ENCODE measurements at regions not wholly inside any gene's neighbourhood (a gene's known extent, or its start where the extent isn't known, plus 50 kb on each side); places are given as distances from the start of the nearest gene placed in this dataset.
A peak's percentile ranks its signal among the peaks of the same experiment; 100 is the strongest.

DNA sequence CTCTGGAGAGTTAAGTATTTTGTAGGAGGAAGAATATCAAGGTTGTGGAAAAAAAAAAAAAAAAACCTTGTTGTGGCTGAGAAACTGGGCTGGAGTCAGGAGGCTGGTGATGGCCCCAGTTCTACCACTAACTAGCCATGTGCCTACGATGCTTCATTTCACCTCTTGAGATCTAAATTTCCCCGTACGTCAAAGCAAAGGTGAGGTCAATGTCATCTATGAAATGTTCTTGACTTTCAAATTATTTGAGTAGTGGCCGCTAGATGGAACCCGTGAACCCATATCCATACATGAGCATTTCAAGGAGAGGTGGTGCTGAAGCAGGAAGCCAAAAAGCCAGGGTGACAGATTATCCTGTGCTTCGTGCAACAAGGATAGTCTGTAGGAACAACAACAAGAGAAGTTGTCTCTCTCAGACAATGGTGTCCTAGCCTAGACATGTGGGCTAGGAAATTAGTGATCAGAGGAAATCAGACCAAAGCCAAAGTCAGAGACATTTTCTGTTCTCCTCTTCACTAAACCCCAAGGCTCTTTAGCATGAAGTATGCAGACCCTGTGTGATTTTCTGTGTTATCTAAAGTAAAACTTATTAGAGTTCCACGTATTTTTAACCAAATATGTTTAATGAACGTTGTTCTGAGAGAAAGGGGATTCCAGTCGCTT, 95.5 kb upstream of the ETV6 start:
- Mint-ChIP-seq H3K27ac (ENCODE audit: unreplicated experiment) (no peak overlapping the region), H3K36me3 (ENCODE audit: low read depth) (no peaks in the 10 kb centered on the region), H3K4me1 (ENCODE audit: low read depth) (peaks cover 21% of the 10 kb centered on the region), H3K9me3 (ENCODE audit: low read depth) (no peaks in the 10 kb centered on the region), H3K4me3 (ENCODE audit: unreplicated experiment) (no peak overlapping the region), H3K27me3 (ENCODE audit: low read depth) (peaks cover 3% of the 10 kb centered on the region)
- no peak for DNase-seq (ENCODE audit: low spot score)
- TF ChIP-seq, protein P1, sequence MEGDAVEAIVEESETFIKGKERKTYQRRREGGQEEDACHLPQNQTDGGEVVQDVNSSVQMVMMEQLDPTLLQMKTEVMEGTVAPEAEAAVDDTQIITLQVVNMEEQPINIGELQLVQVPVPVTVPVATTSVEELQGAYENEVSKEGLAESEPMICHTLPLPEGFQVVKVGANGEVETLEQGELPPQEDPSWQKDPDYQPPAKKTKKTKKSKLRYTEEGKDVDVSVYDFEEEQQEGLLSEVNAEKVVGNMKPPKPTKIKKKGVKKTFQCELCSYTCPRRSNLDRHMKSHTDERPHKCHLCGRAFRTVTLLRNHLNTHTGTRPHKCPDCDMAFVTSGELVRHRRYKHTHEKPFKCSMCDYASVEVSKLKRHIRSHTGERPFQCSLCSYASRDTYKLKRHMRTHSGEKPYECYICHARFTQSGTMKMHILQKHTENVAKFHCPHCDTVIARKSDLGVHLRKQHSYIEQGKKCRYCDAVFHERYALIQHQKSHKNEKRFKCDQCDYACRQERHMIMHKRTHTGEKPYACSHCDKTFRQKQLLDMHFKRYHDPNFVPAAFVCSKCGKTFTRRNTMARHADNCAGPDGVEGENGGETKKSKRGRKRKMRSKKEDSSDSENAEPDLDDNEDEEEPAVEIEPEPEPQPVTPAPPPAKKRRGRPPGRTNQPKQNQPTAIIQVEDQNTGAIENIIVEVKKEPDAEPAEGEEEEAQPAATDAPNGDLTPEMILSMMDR (IDR thresholded peaks at IDR 0.05): peak; percentile 86

DNA sequence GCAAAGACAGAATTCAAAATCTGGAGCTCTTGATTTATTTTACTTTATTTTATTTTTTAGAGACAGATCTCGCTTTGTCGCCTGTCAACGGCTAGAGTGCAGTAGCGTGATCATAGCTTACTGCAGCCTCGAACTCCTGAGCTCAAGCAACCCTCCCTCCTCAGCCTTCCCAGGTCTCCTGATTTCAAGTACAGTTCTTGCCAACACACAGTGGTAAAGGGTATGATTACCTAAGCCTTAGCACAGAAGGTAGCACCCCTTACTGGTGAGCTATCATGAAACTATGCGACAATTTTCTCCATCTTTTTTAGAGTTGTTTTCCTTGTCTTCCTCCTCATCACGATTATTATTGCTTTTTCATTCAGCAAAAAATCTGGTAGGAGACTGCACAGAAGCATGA, 94.3 kb upstream of the ETV6 start:
- Mint-ChIP-seq H3K9me3 (ENCODE audit: low read depth) (no peaks in the 10 kb centered on the region), H3K36me3 (ENCODE audit: low read depth) (no peaks in the 10 kb centered on the region), H3K4me3 (ENCODE audit: unreplicated experiment) (no peak overlapping the region), H3K4me1 (ENCODE audit: low read depth) (peaks cover 24% of the 10 kb centered on the region), H3K27ac (ENCODE audit: unreplicated experiment) (no peak overlapping the region), H3K27me3 (ENCODE audit: low read depth) (peaks cover 3% of the 10 kb centered on the region)
- no peak for DNase-seq (ENCODE audit: low spot score)
- TF ChIP-seq, protein P1 (IDR thresholded peaks at IDR 0.05): no peak

DNA sequence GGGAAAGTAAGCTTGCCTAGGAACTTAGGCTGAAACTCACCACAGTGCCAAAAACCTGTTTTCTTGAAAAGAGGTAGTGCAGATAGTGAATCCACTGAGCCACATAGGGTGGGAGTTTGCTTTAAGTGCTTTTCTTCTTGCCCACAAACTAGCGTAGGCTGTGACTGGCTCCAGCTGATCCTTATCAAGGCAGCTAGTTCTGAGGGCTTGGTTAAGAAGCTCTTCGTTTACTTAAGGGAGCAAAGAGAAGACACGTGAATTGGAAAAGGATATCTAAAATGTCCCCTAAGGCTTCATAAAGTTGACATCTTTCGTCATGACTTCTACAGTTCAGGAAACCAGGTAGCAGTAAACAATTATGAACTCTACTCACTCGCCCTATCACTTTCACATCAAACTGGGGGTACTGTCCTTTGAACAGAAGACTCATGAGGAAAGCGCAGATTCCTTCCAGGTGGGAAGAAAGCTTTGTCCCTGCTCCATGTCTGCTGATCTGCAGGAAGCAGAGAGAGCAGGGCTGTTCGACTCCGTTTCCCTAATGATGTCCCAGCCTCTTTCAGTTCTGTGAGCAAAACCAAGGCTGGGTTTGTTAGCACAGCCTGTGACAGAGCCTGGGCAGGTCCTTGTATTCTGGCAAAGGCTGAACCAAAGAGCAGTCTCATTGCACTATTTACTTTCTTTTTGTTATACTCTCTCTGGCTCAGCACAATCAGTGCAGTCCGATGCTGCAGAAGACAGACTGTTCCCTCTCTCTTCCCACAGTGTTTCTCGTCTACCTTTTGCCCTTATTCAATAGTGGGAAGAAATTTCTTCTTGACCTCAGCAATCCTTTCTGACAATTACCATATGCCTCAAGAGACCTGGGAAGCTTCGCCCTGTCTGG, 93.5 kb upstream of the ETV6 start:
- Mint-ChIP-seq H3K27me3 (ENCODE audit: low read depth) (peaks cover 3% of the 10 kb centered on the region), H3K9me3 (ENCODE audit: low read depth) (no peaks in the 10 kb centered on the region), H3K4me3 (ENCODE audit: unreplicated experiment) (peak overlapping the region; percentile 46), H3K27ac (ENCODE audit: unreplicated experiment) (peak overlapping the region; percentile 42), H3K4me1 (ENCODE audit: low read depth) (peaks cover 32% of the 10 kb centered on the region), H3K36me3 (ENCODE audit: low read depth) (no peaks in the 10 kb centered on the region)
- TF ChIP-seq, protein P1 (IDR thresholded peaks at IDR 0.05): no peak
- no peak for DNase-seq (ENCODE audit: low spot score)

DNA sequence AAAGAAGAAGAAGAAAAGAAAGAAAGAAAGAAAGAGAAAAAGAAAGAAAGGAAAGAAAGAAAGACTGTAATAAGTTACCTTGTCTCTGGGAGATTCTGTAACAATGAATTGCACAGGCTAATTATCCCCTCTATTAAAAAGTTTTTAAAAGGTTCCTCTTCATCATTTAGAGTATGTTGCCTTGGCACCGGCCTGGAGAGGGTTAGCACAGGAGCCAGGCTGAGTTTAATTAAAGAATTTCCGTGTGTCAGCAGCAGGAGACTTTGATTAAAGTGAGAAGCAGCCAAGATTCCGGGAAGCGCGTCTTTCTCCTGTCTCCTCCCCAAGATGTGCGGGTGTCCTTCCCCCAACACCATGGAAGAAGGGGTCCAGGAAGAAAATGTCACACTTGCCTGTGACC, 92.8 kb upstream of the ETV6 start:
- peak overlapping the region; percentile 42 for H3K27ac Mint-ChIP-seq (ENCODE audit: unreplicated experiment)
- no peak for DNase-seq (ENCODE audit: low spot score)
- H3K4me1 Mint-ChIP-seq (ENCODE audit: low read depth): peaks cover 39% of the 10 kb centered on the region
- H3K27me3 Mint-ChIP-seq (ENCODE audit: low read depth): peaks cover 3% of the 10 kb centered on the region
- H3K9me3 Mint-ChIP-seq (ENCODE audit: low read depth): no peaks in the 10 kb centered on the region
- peak overlapping the region; percentile 46 for H3K4me3 Mint-ChIP-seq (ENCODE audit: unreplicated experiment)
- no peaks in the 10 kb centered on the region for H3K36me3 Mint-ChIP-seq (ENCODE audit: low read depth)
- TF ChIP-seq, protein P1 (IDR thresholded peaks at IDR 0.05): no peak

DNA sequence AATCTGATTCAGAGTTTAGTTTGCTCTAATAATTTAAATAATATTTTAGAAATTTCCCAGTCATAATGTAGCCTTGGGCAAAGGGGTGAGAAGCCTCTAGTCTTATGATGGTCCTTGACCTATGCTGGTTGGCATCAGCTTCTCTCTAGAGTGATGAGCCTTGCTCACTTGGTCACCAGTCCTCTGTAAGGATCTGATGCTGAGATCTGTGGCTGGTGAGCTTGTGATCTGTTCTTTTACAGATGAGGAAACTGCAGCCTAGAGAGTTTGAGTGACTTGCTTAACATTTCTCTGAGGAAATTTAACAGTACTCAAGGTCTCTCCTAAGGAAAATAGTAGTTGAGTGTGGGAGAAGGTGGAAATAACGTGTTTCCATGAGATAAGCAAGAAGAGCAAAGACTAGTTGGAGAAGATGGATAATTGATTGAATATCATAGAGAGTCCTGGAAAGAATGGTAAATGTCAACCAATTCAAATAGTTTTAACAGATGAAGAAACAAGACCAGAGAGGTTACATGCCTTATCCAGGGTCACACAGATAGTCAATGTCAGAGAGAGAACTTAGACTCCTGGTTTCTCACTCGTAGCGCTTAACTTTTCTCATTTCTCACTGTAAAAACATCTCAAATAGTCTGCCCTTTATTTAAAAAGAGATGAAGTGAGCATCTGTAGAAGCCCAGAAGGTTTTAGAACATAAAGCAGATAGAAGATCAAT, 89.7 kb upstream of the ETV6 start:
- TF ChIP-seq, protein P1 (IDR thresholded peaks at IDR 0.05): no peak
- Mint-ChIP-seq H3K4me1 (ENCODE audit: low read depth) (peaks cover 47% of the 10 kb centered on the region), H3K9me3 (ENCODE audit: low read depth) (no peaks in the 10 kb centered on the region), H3K36me3 (ENCODE audit: low read depth) (no peaks in the 10 kb centered on the region), H3K4me3 (ENCODE audit: unreplicated experiment) (no peak overlapping the region), H3K27ac (ENCODE audit: unreplicated experiment) (peak overlapping the region; percentile 10), H3K27me3 (ENCODE audit: low read depth) (no peaks in the 10 kb centered on the region)
- no peak for DNase-seq (ENCODE audit: low spot score)
